CD14-positive monocyte (primary cell): ENCODE measurements at regions not wholly inside any gene's neighbourhood (a gene's known extent, or its start where the extent isn't known, plus 50 kb on each side); places are given as distances from the start of the nearest gene placed in this dataset.

ENCODE experiments used
- DNase-seq, 3 donors: peaks; one replicate each; pipeline ENCODE4 v3.0.0-alpha.2; 2011 to 2022
- H2AFZ ChIP-seq: 2 replicates; pipeline ENCODE4 v1.6.0; 2012; ENCODE audit warnings: mild to moderate bottlenecking, low read depth, low read length, inconsistent platforms; ENCODE audit not compliant: insufficient read depth, poor library complexity, severe bottlenecking
- H3K27ac ChIP-seq, 2 donors: 1 replicate in 1 of 2; 2 replicates in 1 of 2; pipeline ENCODE4 v1.5.1; 2012 to 2013; ENCODE audit warnings: low read length in 2 of 2, control low read depth in 1 of 2, inconsistent platforms in 1 of 2, low read depth in 1 of 2, mild to moderate bottlenecking in 1 of 2
- H3K27me3 ChIP-seq, 2 donors: one replicate each; pipeline versions ENCODE4 v1.6.0 to v1.6.1; 2011 to 2013; ENCODE audit warnings: low read length in 2 of 2; ENCODE audit not compliant: control insufficient read depth in 2 of 2, insufficient read depth in 2 of 2
- H3K36me3 ChIP-seq, 2 donors: replicated peaks in 1 of 2; 1 replicate in 1 of 2; 2 replicates in 1 of 2; pipeline versions ENCODE4 v1.5.1 to v1.6.1; 2012 to 2013; ENCODE audit warnings: low read length in 2 of 2, control low read depth in 1 of 2, inconsistent platforms in 1 of 2, mild to moderate bottlenecking in 1 of 2; ENCODE audit not compliant: insufficient read depth in 2 of 2, control insufficient read depth in 1 of 2
- H3K4me1 ChIP-seq, 2 donors: 1 replicate in 1 of 2; 2 replicates in 1 of 2; pipeline versions ENCODE4 v1.5.1 to v1.6.1; 2012 to 2013; ENCODE audit warnings: low read length in 2 of 2, control low read depth in 1 of 2, inconsistent platforms in 1 of 2, mild to moderate bottlenecking in 1 of 2, moderate library complexity in 1 of 2; ENCODE audit not compliant: insufficient read depth in 2 of 2, control insufficient read depth in 1 of 2
- H3K4me2 ChIP-seq: replicated peaks from 2 replicates; pipeline ENCODE3; 2012; ENCODE audit warnings: low read length, moderate library complexity, mild to moderate bottlenecking; ENCODE audit not compliant: poor library complexity, severe bottlenecking; ENCODE audit errors: extremely low read depth
- H3K4me3 ChIP-seq, 3 experiments: fragments of 200-600 bp in 1 of 3; sonication (generic) in 1 of 3; replicated peaks in 1 of 3; 1 replicate in 2 of 3; 2 replicates in 1 of 3; pipeline ENCODE4 v1.5.1; 2011 to 2013; ENCODE audit warnings: low read length in 3 of 3, mild to moderate bottlenecking in 3 of 3, control low read depth in 2 of 3, low read depth in 2 of 3, inconsistent platforms in 1 of 3, moderate library complexity in 1 of 3
- H3K79me2 ChIP-seq: 2 replicates; pipeline ENCODE4 v1.6.0; 2012; ENCODE audit warnings: mild to moderate bottlenecking, control low read depth, inconsistent platforms, low read length, moderate library complexity; ENCODE audit not compliant: insufficient read depth
- H3K9ac ChIP-seq: 2 replicates; pipeline ENCODE4 v1.6.0; 2017; ENCODE audit warnings: low read length, mild to moderate bottlenecking; ENCODE audit not compliant: insufficient read depth, poor library complexity, severe bottlenecking
- H3K9me3 ChIP-seq, 2 donors: replicated peaks in 1 of 2; 1 replicate in 1 of 2; 2 replicates in 1 of 2; pipeline versions ENCODE4 v1.5.1 to v1.6.1; 2012 to 2013; ENCODE audit warnings: low read length in 2 of 2, control low read depth in 1 of 2; ENCODE audit not compliant: control insufficient read depth in 1 of 2, insufficient read depth in 1 of 2
- H4K20me1 ChIP-seq: 2 replicates; pipeline ENCODE4 v1.6.0; 2012; ENCODE audit warnings: mild to moderate bottlenecking, low read length, control low read depth, moderate library complexity; ENCODE audit not compliant: insufficient read depth
- H3K27ac Mint-ChIP-seq, 7 donors: one replicate each; pipeline ENCODE4 v1.8.0; 2020; ENCODE audit warnings: mild to moderate bottlenecking in 7 of 7, mixed read lengths in 7 of 7, moderate library complexity in 6 of 7, inconsistent platforms in 2 of 7
- H3K27me3 Mint-ChIP-seq, 3 donors: one replicate each; pipeline ENCODE4 v1.8.0; 2021 to 2022; ENCODE audit warnings: low read depth in 3 of 3, mild to moderate bottlenecking in 3 of 3, mixed read lengths in 3 of 3, moderate library complexity in 3 of 3, inconsistent platforms in 1 of 3
- H3K36me3 Mint-ChIP-seq, 2 donors: one replicate each; pipeline ENCODE4 v1.8.0; 2020; ENCODE audit warnings: mixed read lengths in 2 of 2, inconsistent platforms in 1 of 2, mild to moderate bottlenecking in 1 of 2
- H3K4me1 Mint-ChIP-seq: one replicate; pipeline ENCODE4 v1.8.0; 2020; ENCODE audit warnings: mild to moderate bottlenecking, mixed read lengths
- H3K4me3 Mint-ChIP-seq, 2 donors: one replicate each; pipeline ENCODE4 v1.8.0; 2020; ENCODE audit warnings: mild to moderate bottlenecking in 2 of 2, mixed read lengths in 2 of 2, moderate library complexity in 1 of 2
- H3K9me3 Mint-ChIP-seq, 7 donors: one replicate each; pipeline ENCODE4 v1.8.0; 2020 to 2022; ENCODE audit warnings: mixed read lengths in 7 of 7, mild to moderate bottlenecking in 6 of 7, moderate library complexity in 6 of 7, inconsistent platforms in 2 of 7
- WGBS: methylation state at CpG from one replicate; pipeline ENCODE4 v1.1.5; 2013; ENCODE audit warnings: missing lambda C conversion rate; ENCODE audit not compliant: insufficient coverage; 5-methylcytosine and 5-hydroxymethylcytosine counted together
- intact Hi-C, 2 donors: fragments of 100-400 bp; cut with micrococcal nuclease; formaldehyde crosslinking; loops; one replicate each; pipeline versions ENCODE4 v1.15.0 to v1.15.1; 2023
- TF ChIP-seq, protein P1 (sequence below): fragments of 200-600 bp; IDR thresholded peaks from one replicate; pipeline ENCODE4 v1.8.0; 2022; ENCODE audit warnings: antibody characterized with exemption, mild to moderate bottlenecking

DNA sequence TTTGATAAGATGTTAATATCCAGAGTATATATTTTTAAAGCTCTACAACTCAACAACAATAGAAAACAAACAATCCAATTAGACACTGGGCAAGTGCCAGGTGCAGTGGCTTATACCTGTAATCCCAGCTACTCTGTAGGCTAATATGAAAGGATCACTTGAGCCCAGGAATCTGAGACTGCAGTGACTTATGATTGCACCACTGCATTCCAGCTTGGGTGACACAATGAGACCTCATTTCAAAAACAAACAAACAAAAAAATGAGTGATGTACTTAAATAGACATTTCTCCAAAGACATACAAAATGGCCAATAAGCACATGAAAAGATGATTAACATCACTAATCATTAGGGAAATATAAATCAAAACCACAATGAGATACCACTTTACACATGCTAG is 356.8 kb upstream of the PCDH10 start:
- H3K9ac ChIP-seq = no peak overlapping the region
- no peaks in the 10 kb centered on the region for H3K36me3 Mint-ChIP-seq
- no peak overlapping the region for H2AFZ ChIP-seq
- intact Hi-C loops = no loop called here
- peaks cover 0 to 1% (median 0%) of the 10 kb centered on the region in 3 donors for H3K27me3 Mint-ChIP-seq
- peaks cover 0 to 3% (median 0%) of the 10 kb centered on the region in 7 donors for H3K9me3 Mint-ChIP-seq
- H3K4me3 ChIP-seq = no peak overlapping the region
- no peak overlapping the region for H3K4me2 ChIP-seq
- H3K4me1 ChIP-seq = no peaks in the 10 kb centered on the region
- H3K36me3 ChIP-seq = no peaks in the 10 kb centered on the region
- no peaks in the 10 kb centered on the region for H3K27me3 ChIP-seq
- no peak overlapping the region for H3K27ac Mint-ChIP-seq
- DNase-seq = no peak
- TF ChIP-seq, protein P1, sequence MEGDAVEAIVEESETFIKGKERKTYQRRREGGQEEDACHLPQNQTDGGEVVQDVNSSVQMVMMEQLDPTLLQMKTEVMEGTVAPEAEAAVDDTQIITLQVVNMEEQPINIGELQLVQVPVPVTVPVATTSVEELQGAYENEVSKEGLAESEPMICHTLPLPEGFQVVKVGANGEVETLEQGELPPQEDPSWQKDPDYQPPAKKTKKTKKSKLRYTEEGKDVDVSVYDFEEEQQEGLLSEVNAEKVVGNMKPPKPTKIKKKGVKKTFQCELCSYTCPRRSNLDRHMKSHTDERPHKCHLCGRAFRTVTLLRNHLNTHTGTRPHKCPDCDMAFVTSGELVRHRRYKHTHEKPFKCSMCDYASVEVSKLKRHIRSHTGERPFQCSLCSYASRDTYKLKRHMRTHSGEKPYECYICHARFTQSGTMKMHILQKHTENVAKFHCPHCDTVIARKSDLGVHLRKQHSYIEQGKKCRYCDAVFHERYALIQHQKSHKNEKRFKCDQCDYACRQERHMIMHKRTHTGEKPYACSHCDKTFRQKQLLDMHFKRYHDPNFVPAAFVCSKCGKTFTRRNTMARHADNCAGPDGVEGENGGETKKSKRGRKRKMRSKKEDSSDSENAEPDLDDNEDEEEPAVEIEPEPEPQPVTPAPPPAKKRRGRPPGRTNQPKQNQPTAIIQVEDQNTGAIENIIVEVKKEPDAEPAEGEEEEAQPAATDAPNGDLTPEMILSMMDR = no peak
- no peaks in the 10 kb centered on the region for H4K20me1 ChIP-seq
- no peaks in the 10 kb centered on the region for H3K9me3 ChIP-seq
- H3K27ac ChIP-seq = no peak overlapping the region
- no peaks in the 10 kb centered on the region for H3K79me2 ChIP-seq
- no peaks in the 10 kb centered on the region for H3K4me1 Mint-ChIP-seq
- no peak overlapping the region for H3K4me3 Mint-ChIP-seq

DNA sequence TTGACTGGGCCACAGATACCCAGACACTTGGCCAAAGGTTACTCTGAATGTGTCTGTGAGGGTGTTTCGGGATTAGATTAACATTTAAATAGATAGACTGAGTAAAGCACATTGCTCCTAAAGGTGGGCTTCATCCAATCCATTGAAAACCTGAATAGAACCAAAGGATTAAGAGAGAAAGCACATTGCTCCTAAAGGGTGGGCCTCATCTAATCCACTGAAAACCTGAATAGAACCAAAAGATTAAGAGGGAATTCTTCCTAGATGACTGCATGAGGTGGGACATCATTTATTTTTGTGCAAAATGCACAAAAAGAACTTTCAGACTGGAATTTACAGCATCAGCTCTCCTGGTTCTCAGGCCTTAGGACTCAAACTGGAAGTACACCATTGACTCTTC is 351.2 kb upstream of the PCDH10 start:
- Histone ChIP-seq H3K4me1 (no peaks in the 10 kb centered on the region), H3K9ac (no peak overlapping the region), H4K20me1 (no peaks in the 10 kb centered on the region), H3K4me2 (no peak overlapping the region), H3K27ac (no peak overlapping the region), H3K4me3 (no peak overlapping the region), H2AFZ (no peak overlapping the region), H3K36me3 (no peaks in the 10 kb centered on the region), H3K9me3 (no peaks in the 10 kb centered on the region), H3K79me2 (no peaks in the 10 kb centered on the region), H3K27me3 (no peaks in the 10 kb centered on the region)
- no peak for DNase-seq
- Mint-ChIP-seq H3K4me3 (no peak overlapping the region), H3K27ac (no peak overlapping the region), H3K27me3 (no peaks in the 10 kb centered on the region), H3K9me3 (peaks cover 0 to 2% (median 0%) of the 10 kb centered on the region in 7 donors), H3K4me1 (no peaks in the 10 kb centered on the region), H3K36me3 (no peaks in the 10 kb centered on the region)
- TF ChIP-seq, protein P1 = no peak
- WGBS = no CpG with 5 or more reads among the region's 1 CpG
- intact Hi-C loops = no loop called here
